B cell (primary cell): ENCODE measurements at regions not wholly inside any gene's neighbourhood (a gene's known extent, or its start where the extent isn't known, plus 50 kb on each side); places are given as distances from the start of the nearest gene placed in this dataset.

Experiments
- ATAC-seq: fragments of 200-7000 bp; cut with Tn5 transposase; one replicate; pipeline ENCODE4 v1.10.0; 2021; ENCODE audit warnings: low read depth, mild to moderate bottlenecking, moderate number of reproducible peaks, moderate library complexity
- CTCF ChIA-PET: fragments of 350-600 bp; sonication (Branson Sonifier 250); formaldehyde crosslinking; loops from one replicate; lab custom pipeline; 2021; ENCODE audit warnings: antibody characterized with exemption, inconsistent platforms; lab: Charles Lee
- POLR2A ChIA-PET: fragments of 350-600 bp; sonication (Branson Sonifier 250); formaldehyde crosslinking; loops from one replicate; lab custom pipeline; 2021; ENCODE audit warnings: antibody characterized with exemption; lab: Charles Lee
- DNase-seq: peaks from one replicate; pipeline ENCODE4 v3.0.0; 2013
- H2AFZ ChIP-seq: 2 replicates; pipeline ENCODE4 v1.6.1; 2012; ENCODE audit warnings: mild to moderate bottlenecking, low read depth, low read length; ENCODE audit not compliant: insufficient read depth, poor library complexity, severe bottlenecking
- H3K27ac ChIP-seq, 2 donors: 1 replicate in 1 of 2; 2 replicates in 1 of 2; pipeline ENCODE4 v1.5.1; 2012 to 2013; ENCODE audit warnings: low read length in 2 of 2, mild to moderate bottlenecking in 2 of 2, moderate library complexity in 1 of 2
- H3K27me3 ChIP-seq, 4 experiments: fragments of 200-600 bp in 1 of 4; sonication (generic) in 1 of 4; replicated peaks in 1 of 4; 1 replicate in 2 of 4; 2 replicates in 2 of 4; pipeline versions ENCODE4 v1.6.1 to v1.7.0; 2013 to 2016; ENCODE audit warnings: low read length in 3 of 4, mild to moderate bottlenecking in 2 of 4, mixed read lengths in 1 of 4, moderate library complexity in 1 of 4; ENCODE audit not compliant: insufficient read depth in 4 of 4, control insufficient read depth in 3 of 4; ENCODE audit errors: control extremely low read depth in 1 of 4
- H3K36me3 ChIP-seq, 2 experiments: replicated peaks in 1 of 2; 1 replicate in 1 of 2; 2 replicates in 1 of 2; pipeline versions ENCODE4 v1.6.1 to v1.7.1; 2013; ENCODE audit warnings: low read length in 1 of 2; ENCODE audit not compliant: insufficient read depth in 2 of 2, control insufficient read depth in 1 of 2; ENCODE audit errors: control extremely low read depth in 1 of 2, extremely low read depth in 1 of 2
- H3K4me1 ChIP-seq, 2 donors: fragments of 200-600 bp in 1 of 2; sonication (generic) in 1 of 2; 1 replicate in 1 of 2; 2 replicates in 1 of 2; pipeline versions ENCODE4 v1.5.1 to v1.6.1; 2013 to 2017; ENCODE audit warnings: low read length in 2 of 2; ENCODE audit not compliant: control insufficient read depth in 2 of 2, insufficient read depth in 2 of 2
- H3K4me2 ChIP-seq: replicated peaks from 2 replicates; pipeline ENCODE3; 2012; ENCODE audit warnings: mild to moderate bottlenecking, low read depth, low read length; ENCODE audit not compliant: poor library complexity, severe bottlenecking
- H3K4me3 ChIP-seq, 5 experiments: fragments of 200-600 bp in 1 of 5; sonication (generic) in 1 of 5; 1 replicate in 3 of 5; 2 replicates in 2 of 5; pipeline versions ENCODE4 v1.5.1 to v1.7.0; 2011 to 2016; ENCODE audit warnings: low read length in 4 of 5, mild to moderate bottlenecking in 4 of 5, low read depth in 2 of 5, control low read depth in 1 of 5, moderate library complexity in 1 of 5; ENCODE audit not compliant: insufficient read depth in 1 of 5; ENCODE audit errors: control extremely low read depth in 1 of 5, extremely low read depth in 1 of 5
- H3K79me2 ChIP-seq: fragments of 200-600 bp; sonication (generic); one replicate; pipeline ENCODE4 v1.6.0; 2016; ENCODE audit warnings: low read length; ENCODE audit not compliant: control insufficient read depth, insufficient read depth
- H3K9ac ChIP-seq: fragments of 200-600 bp; sonication (generic); 2 replicates; pipeline ENCODE4 v1.6.1; 2017; ENCODE audit warnings: mild to moderate bottlenecking, low read length, moderate library complexity
- H3K9me3 ChIP-seq, 3 donors: one replicate each; pipeline versions ENCODE4 v1.6.1 to v1.7.1; 2013; ENCODE audit warnings: low read length in 2 of 3; ENCODE audit not compliant: control insufficient read depth in 2 of 3, insufficient read depth in 1 of 3; ENCODE audit errors: control extremely low read depth in 1 of 3
- H4K20me1 ChIP-seq: 2 replicates; pipeline ENCODE4 v1.6.0; 2012; ENCODE audit warnings: mild to moderate bottlenecking, low read length; ENCODE audit not compliant: insufficient read depth, control insufficient read depth, poor library complexity, severe bottlenecking
- H3K27ac Mint-ChIP-seq: one replicate; pipeline ENCODE4 v1.8.0; 2021; ENCODE audit warnings: mixed read lengths
- H3K27me3 Mint-ChIP-seq: one replicate; pipeline ENCODE4 v1.8.0; 2021; ENCODE audit warnings: mixed read lengths
- H3K4me1 Mint-ChIP-seq: one replicate; pipeline ENCODE4 v1.8.0; 2021; ENCODE audit warnings: mixed read lengths
- H3K4me3 Mint-ChIP-seq: one replicate; pipeline ENCODE4 v1.8.0; 2021; ENCODE audit warnings: mixed read lengths
- H3K9me3 Mint-ChIP-seq: one replicate; pipeline ENCODE4 v1.8.0; 2022; ENCODE audit warnings: mixed read lengths; ENCODE audit not compliant: insufficient read depth
- CTCF ChIP-seq: fragments of 200-600 bp; IDR thresholded peaks from one replicate; pipeline ENCODE4 v1.8.0; 2022; ENCODE audit warnings: antibody characterized with exemption, mild to moderate bottlenecking
- EZH2 ChIP-seq: IDR thresholded peaks from 2 replicates; pipeline ENCODE4 v1.6.1; 2012; ENCODE audit warnings: borderline replicate concordance, low read depth, mild to moderate bottlenecking, moderate library complexity, low read length; ENCODE audit not compliant: insufficient read depth, poor library complexity, severe bottlenecking
- WGBS: methylation state at CpG from one replicate; pipeline ENCODE4 v1.1.5; 2013; ENCODE audit warnings: missing lambda C conversion rate; ENCODE audit not compliant: insufficient coverage; 5-methylcytosine and 5-hydroxymethylcytosine counted together
- intact Hi-C: fragments of 100-400 bp; cut with micrococcal nuclease; formaldehyde crosslinking; loops from one replicate; pipeline ENCODE4 v1.10.0; 2022

- Histone ChIP-seq H3K79me2 (no peaks in the 10 kb centered on the region), H3K36me3 (no peaks in the 10 kb centered on the region), H2AFZ (no peak overlapping the region), H3K4me2 (no peak overlapping the region), H3K4me3 (no peak overlapping the region), H3K27me3 (no peaks in the 10 kb centered on the region), H4K20me1 (no peaks in the 10 kb centered on the region), H3K27ac (no peak overlapping the region), H3K9me3 (peaks cover 0 to 5% (median 0%) of the 10 kb centered on the region in 3 donors), H3K9ac (no peak overlapping the region), H3K4me1 (no peaks in the 10 kb centered on the region)
- WGBS: 74% methylated on average over 6 of the region's 12 CpGs
- H3K4me1 Mint-ChIP-seq: no peaks in the 10 kb centered on the region
- no peak overlapping the region for H3K4me3 Mint-ChIP-seq
- H3K9me3 Mint-ChIP-seq: no peaks in the 10 kb centered on the region
- POLR2A ChIA-PET: no interaction called here
- no peak overlapping the region for H3K27ac Mint-ChIP-seq
- CTCF ChIA-PET: interaction anchor here (0.8 kb wide), 1 partner anchor 8 kb away, joined by 3 read pairs; no protein-coding TSS in a partner anchor
- DNase-seq (no peak), ATAC-seq (no peak)
- no peak for TF ChIP-seq EZH2
- no peak for TF ChIP-seq CTCF
- H3K27me3 Mint-ChIP-seq: no peaks in the 10 kb centered on the region
- intact Hi-C loops: no loop called here
Observed at GRCh38 chr5:124806373-124807077, 60.1 kb upstream of the ZNF608 start.

- ATAC-seq: no peak
- H3K9me3 Mint-ChIP-seq: no peaks in the 10 kb centered on the region
- intact Hi-C loops: no loop called here
- Histone ChIP-seq H3K4me2 (no peak overlapping the region), H3K27ac (no peak overlapping the region), H3K9ac (no peak overlapping the region), H3K9me3 (peaks cover 0 to 5% (median 0%) of the 10 kb centered on the region in 3 donors), H4K20me1 (no peaks in the 10 kb centered on the region), H3K36me3 (no peaks in the 10 kb centered on the region), H2AFZ (no peak overlapping the region), H3K27me3 (no peaks in the 10 kb centered on the region), H3K4me3 (no peak overlapping the region), H3K79me2 (no peaks in the 10 kb centered on the region), H3K4me1 (no peaks in the 10 kb centered on the region)
- no peaks in the 10 kb centered on the region for H3K4me1 Mint-ChIP-seq
- ChIA-PET POLR2A (no interaction called here), CTCF (no interaction called here)
- H3K27me3 Mint-ChIP-seq: no peaks in the 10 kb centered on the region
- 98% methylated on average over 19 of the region's 24 CpGs for WGBS
- TF ChIP-seq CTCF (no peak), EZH2 (no peak)
- no peak for DNase-seq
- no peak overlapping the region for H3K4me3 Mint-ChIP-seq
- H3K27ac Mint-ChIP-seq: no peak overlapping the region
Observed at GRCh38 chr5:124808842-124809268, 62.4 kb upstream of the ZNF608 start.
